ENCODE measurements at regions not wholly inside any gene's neighbourhood (a gene's known extent, or its start where the extent isn't known, plus 50 kb on each side); places are given as distances from the start of the nearest gene placed in this dataset.
"Not testable (repeated sequence)": the region's sequence is repeated elsewhere in the genome, so short reads cannot be mapped to it uniquely, and the experiment has no call there.

DNA sequence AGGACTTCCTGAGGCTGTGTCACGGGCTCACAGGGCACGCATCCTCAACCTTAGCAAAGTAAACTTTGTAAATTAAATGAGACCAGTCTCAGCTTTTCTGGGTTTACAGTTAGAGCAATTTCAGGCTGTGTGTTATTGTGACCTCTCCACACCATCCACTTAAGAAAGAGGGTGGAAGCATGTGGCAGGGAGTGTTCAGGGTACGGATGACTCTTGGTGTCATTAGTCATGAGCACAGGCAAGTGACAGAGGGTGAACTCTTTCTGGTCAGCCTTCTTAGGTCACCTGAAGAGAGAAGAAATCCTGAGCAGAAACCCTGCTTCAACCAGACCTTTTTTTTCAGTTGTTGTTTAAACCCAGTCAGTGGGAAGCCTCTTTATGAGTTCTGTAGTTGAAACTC is 207.9 kb downstream of the ICOS start:
- Histone ChIP-seq H3K27ac (ENCODE audit: low read depth, low read length) (no peak overlapping the region), H3K27me3 (ENCODE audit: control insufficient read depth, insufficient read depth, low read length) (no peaks in the 10 kb centered on the region), H3K36me3 (ENCODE audit: control insufficient read depth, insufficient read depth, low read length) (no peaks in the 10 kb centered on the region), H3K4me1 (ENCODE audit: control insufficient read depth, insufficient read depth, low read length) (peaks cover 31% of the 10 kb centered on the region), H3K4me3 (ENCODE audit: low read depth, low read length) (no peak overlapping the region), H3K9me3 (ENCODE audit: control insufficient read depth, insufficient read depth, low read depth, low read length) (no peaks in the 10 kb centered on the region), H3K9ac (ENCODE audit: low read length) (no peak overlapping the region)

DNA sequence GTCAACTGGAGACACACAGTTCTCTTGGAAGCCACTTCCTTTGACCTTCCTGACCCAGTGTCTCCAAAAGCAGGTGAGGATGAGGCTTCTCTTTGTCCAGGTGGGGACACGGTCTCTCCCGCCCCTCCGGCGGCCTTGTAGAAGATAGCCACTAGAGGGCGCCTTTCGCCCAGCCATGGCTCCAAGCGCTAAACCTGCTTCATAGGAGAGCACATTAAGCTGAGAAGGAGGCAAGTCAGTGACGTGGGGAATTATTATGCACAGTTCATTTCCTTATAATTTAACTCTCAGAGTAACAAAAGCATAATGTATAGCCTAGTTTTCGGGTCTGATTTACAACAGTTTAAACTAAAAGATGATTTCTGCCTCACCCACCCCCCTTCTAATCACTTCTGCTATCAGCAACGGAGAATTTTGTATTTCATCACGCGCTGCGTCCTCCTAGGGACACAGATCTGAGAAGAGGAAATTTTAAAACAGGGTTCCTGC is 208.7 kb downstream of the ICOS start:
- Histone ChIP-seq H3K4me3 (ENCODE audit: low read depth, low read length) (peak overlapping the region; percentile 60), H3K27ac (ENCODE audit: low read depth, low read length) (peak overlapping the region; percentile 59; the same call in 1 of the 2 replicates), H3K36me3 (ENCODE audit: control insufficient read depth, insufficient read depth, low read length) (no peaks in the 10 kb centered on the region), H3K9me3 (ENCODE audit: control insufficient read depth, insufficient read depth, low read depth, low read length) (no peaks in the 10 kb centered on the region), H3K4me1 (ENCODE audit: control insufficient read depth, insufficient read depth, low read length) (peaks cover 30% of the 10 kb centered on the region), H3K27me3 (ENCODE audit: control insufficient read depth, insufficient read depth, low read length) (no peaks in the 10 kb centered on the region), H3K9ac (ENCODE audit: low read length) (peak overlapping the region; percentile 64)

- peak overlapping the region; percentile 59; the same call in 1 of the 2 replicates for H3K27ac ChIP-seq (ENCODE audit: low read depth, low read length)
- H3K9me3 ChIP-seq (ENCODE audit: control insufficient read depth, insufficient read depth, low read depth, low read length): no peaks in the 10 kb centered on the region
- H3K27me3 ChIP-seq (ENCODE audit: control insufficient read depth, insufficient read depth, low read length): no peaks in the 10 kb centered on the region
- peak overlapping the region; percentile 60 for H3K4me3 ChIP-seq (ENCODE audit: low read depth, low read length)
- no peaks in the 10 kb centered on the region for H3K36me3 ChIP-seq (ENCODE audit: control insufficient read depth, insufficient read depth, low read length)
- H3K4me1 ChIP-seq (ENCODE audit: control insufficient read depth, insufficient read depth, low read length): peaks cover 35% of the 10 kb centered on the region
- peak overlapping the region; percentile 64 for H3K9ac ChIP-seq (ENCODE audit: low read length)
Observed at GRCh38 chr2:204145791-204146190, 209.2 kb downstream of the ICOS start.

GRCh38 chr2:204147040-204147439 is 210.5 kb downstream of the ICOS start:
- H3K27me3 ChIP-seq (ENCODE audit: control insufficient read depth, insufficient read depth, low read length); H3K4me3 ChIP-seq (ENCODE audit: low read depth, low read length); H3K9me3 ChIP-seq (ENCODE audit: control insufficient read depth, insufficient read depth, low read depth, low read length); H3K36me3 ChIP-seq (ENCODE audit: control insufficient read depth, insufficient read depth, low read length); H3K9ac ChIP-seq (ENCODE audit: low read length); H3K27ac ChIP-seq (ENCODE audit: low read depth, low read length): not testable (repeated sequence)
- H3K4me1 ChIP-seq (ENCODE audit: control insufficient read depth, insufficient read depth, low read length): peaks cover 43% of the 10 kb centered on the region

GRCh38 chr2:204150721-204151120 is 214.2 kb downstream of the ICOS start:
- H3K27me3 ChIP-seq (ENCODE audit: control insufficient read depth, insufficient read depth, low read length): no peaks in the 10 kb centered on the region
- peaks cover 33% of the 10 kb centered on the region for H3K4me1 ChIP-seq (ENCODE audit: control insufficient read depth, insufficient read depth, low read length)
- no peaks in the 10 kb centered on the region for H3K9me3 ChIP-seq (ENCODE audit: control insufficient read depth, insufficient read depth, low read depth, low read length)
- H3K9ac ChIP-seq (ENCODE audit: low read length): no peak overlapping the region
- no peak overlapping the region for H3K27ac ChIP-seq (ENCODE audit: low read depth, low read length)
- H3K4me3 ChIP-seq (ENCODE audit: low read depth, low read length): no peak overlapping the region
- no peaks in the 10 kb centered on the region for H3K36me3 ChIP-seq (ENCODE audit: control insufficient read depth, insufficient read depth, low read length)

- Histone ChIP-seq H3K36me3 (ENCODE audit: control insufficient read depth, insufficient read depth, low read length) (no peaks in the 10 kb centered on the region), H3K9me3 (ENCODE audit: control insufficient read depth, insufficient read depth, low read depth, low read length) (0 out of 2 replicates have a peak, but pooled peaks cover 10% of the 10 kb centered on the region), H3K4me3 (ENCODE audit: low read depth, low read length) (no peak overlapping the region), H3K27me3 (ENCODE audit: control insufficient read depth, insufficient read depth, low read length) (no peaks in the 10 kb centered on the region), H3K4me1 (ENCODE audit: control insufficient read depth, insufficient read depth, low read length) (peaks cover 22% of the 10 kb centered on the region), H3K9ac (ENCODE audit: low read length) (no peak overlapping the region), H3K27ac (ENCODE audit: low read depth, low read length) (no peak overlapping the region)
Observed at GRCh38 chr2:204152616-204153015, 216.1 kb downstream of the ICOS start.

DNA sequence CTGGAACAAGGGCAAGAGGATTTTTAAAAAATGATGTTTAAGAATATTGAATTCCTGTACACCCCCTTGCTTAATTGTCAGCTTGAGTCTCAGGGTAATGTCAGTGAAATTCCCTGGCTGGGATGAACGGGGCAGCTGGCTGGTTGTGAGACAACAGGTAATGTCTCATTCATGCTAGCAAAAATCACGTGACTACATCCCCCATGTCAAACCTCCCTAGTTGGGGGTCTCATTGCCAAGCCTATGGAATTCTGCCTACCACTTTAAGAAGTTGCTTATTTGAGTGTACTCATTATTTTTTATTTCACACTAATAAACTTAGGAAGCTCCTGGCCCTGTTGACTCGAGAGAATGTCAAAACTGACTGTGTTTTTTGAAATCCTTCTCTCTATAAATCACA is 218.3 kb downstream of the ICOS start:
- Histone ChIP-seq H3K9ac (ENCODE audit: low read length) (no peak overlapping the region), H3K4me3 (ENCODE audit: low read depth, low read length) (no peak overlapping the region), H3K36me3 (ENCODE audit: control insufficient read depth, insufficient read depth, low read length) (no peaks in the 10 kb centered on the region), H3K9me3 (ENCODE audit: control insufficient read depth, insufficient read depth, low read depth, low read length) (peaks cover 17% of the 10 kb centered on the region; the same call in 1 of the 2 replicates), H3K4me1 (ENCODE audit: control insufficient read depth, insufficient read depth, low read length) (peaks cover 22% of the 10 kb centered on the region), H3K27ac (ENCODE audit: low read depth, low read length) (no peak overlapping the region), H3K27me3 (ENCODE audit: control insufficient read depth, insufficient read depth, low read length) (no peaks in the 10 kb centered on the region)

- Histone ChIP-seq H3K36me3 (ENCODE audit: control insufficient read depth, insufficient read depth, low read length) (no peaks in the 10 kb centered on the region), H3K9ac (ENCODE audit: low read length) (no peak overlapping the region), H3K9me3 (ENCODE audit: control insufficient read depth, insufficient read depth, low read depth, low read length) (peaks cover 17% of the 10 kb centered on the region; the same call in 1 of the 2 replicates), H3K27ac (ENCODE audit: low read depth, low read length) (no peak overlapping the region), H3K27me3 (ENCODE audit: control insufficient read depth, insufficient read depth, low read length) (no peaks in the 10 kb centered on the region), H3K4me1 (ENCODE audit: control insufficient read depth, insufficient read depth, low read length) (peaks cover 13% of the 10 kb centered on the region; the same call in 1 of the 2 replicates), H3K4me3 (ENCODE audit: low read depth, low read length) (no peak overlapping the region)
Observed at GRCh38 chr2:204156456-204156855, 219.9 kb downstream of the ICOS start.

GRCh38 chr2:204157684-204158083 is 221.1 kb downstream of the ICOS start:
- no peak overlapping the region for H3K4me3 ChIP-seq (ENCODE audit: low read depth, low read length)
- H3K27ac ChIP-seq (ENCODE audit: low read depth, low read length): no peak overlapping the region
- H3K4me1 ChIP-seq (ENCODE audit: control insufficient read depth, insufficient read depth, low read length): peaks cover 5% of the 10 kb centered on the region; the same call in 1 of the 2 replicates
- H3K9ac ChIP-seq (ENCODE audit: low read length): no peak overlapping the region
- no peaks in the 10 kb centered on the region for H3K27me3 ChIP-seq (ENCODE audit: control insufficient read depth, insufficient read depth, low read length)
- no peaks in the 10 kb centered on the region for H3K36me3 ChIP-seq (ENCODE audit: control insufficient read depth, insufficient read depth, low read length)
- peaks cover 17% of the 10 kb centered on the region; the same call in 1 of the 2 replicates for H3K9me3 ChIP-seq (ENCODE audit: control insufficient read depth, insufficient read depth, low read depth, low read length)

DNA sequence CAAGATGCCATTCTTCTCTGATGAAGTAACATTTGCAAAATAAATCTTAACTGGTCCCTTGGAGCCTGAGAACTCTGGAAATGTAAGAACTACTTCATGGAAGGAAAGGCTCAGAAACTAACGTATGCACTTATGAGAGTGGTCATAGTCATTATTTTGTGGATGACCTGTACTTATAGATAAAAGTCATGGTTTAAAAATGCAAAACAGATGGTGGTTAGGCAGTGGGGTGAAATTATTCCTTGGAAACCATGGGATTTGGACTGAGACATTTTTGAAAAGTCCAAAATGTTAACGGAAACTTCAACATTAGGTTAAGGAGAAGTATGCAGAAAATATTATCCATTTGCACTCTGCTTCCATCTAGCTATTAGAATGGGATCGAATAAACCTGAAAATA is 223.0 kb downstream of the ICOS start:
- Histone ChIP-seq H3K9me3 (ENCODE audit: control insufficient read depth, insufficient read depth, low read depth, low read length) (peaks cover 17% of the 10 kb centered on the region; the same call in 1 of the 2 replicates), H3K36me3 (ENCODE audit: control insufficient read depth, insufficient read depth, low read length) (no peaks in the 10 kb centered on the region), H3K27me3 (ENCODE audit: control insufficient read depth, insufficient read depth, low read length) (no peaks in the 10 kb centered on the region), H3K9ac (ENCODE audit: low read length) (no peak overlapping the region), H3K4me3 (ENCODE audit: low read depth, low read length) (no peak overlapping the region), H3K27ac (ENCODE audit: low read depth, low read length) (no peak overlapping the region), H3K4me1 (ENCODE audit: control insufficient read depth, insufficient read depth, low read length) (0 out of 2 replicates have a peak, but pooled peaks cover 3% of the 10 kb centered on the region)

DNA sequence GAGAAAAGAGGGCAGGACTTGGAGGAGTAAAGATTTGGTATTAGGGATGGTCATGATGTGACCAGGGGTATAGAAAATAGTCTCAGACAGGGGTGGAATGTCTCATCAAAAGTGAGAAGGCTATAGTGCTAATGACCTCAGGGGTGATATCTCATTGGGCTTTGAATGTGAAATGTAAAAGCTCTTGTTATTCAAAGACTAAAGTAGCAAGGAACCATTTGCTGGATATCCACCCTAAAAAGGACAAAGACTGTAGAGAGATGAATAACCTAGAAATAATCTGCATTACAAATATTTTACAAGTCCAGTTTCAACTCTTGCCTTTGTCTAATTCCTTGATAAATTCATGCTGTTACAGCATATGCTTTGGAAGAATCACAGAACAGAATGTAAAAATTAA is 224.4 kb downstream of the ICOS start:
- H3K9me3 ChIP-seq (ENCODE audit: control insufficient read depth, insufficient read depth, low read depth, low read length): peaks cover 17% of the 10 kb centered on the region; the same call in 1 of the 2 replicates
- H3K27me3 ChIP-seq (ENCODE audit: control insufficient read depth, insufficient read depth, low read length): no peaks in the 10 kb centered on the region
- H3K36me3 ChIP-seq (ENCODE audit: control insufficient read depth, insufficient read depth, low read length): no peaks in the 10 kb centered on the region
- H3K27ac ChIP-seq (ENCODE audit: low read depth, low read length): no peak overlapping the region
- no peak overlapping the region for H3K4me3 ChIP-seq (ENCODE audit: low read depth, low read length)
- no peak overlapping the region for H3K9ac ChIP-seq (ENCODE audit: low read length)
- 0 out of 2 replicates have a peak, but pooled peaks cover 3% of the 10 kb centered on the region for H3K4me1 ChIP-seq (ENCODE audit: control insufficient read depth, insufficient read depth, low read length)
